ENCODE measurements at regions not wholly inside any gene's neighbourhood (a gene's known extent, or its start where the extent isn't known, plus 50 kb on each side); places are given as distances from the start of the nearest gene placed in this dataset.

DNA sequence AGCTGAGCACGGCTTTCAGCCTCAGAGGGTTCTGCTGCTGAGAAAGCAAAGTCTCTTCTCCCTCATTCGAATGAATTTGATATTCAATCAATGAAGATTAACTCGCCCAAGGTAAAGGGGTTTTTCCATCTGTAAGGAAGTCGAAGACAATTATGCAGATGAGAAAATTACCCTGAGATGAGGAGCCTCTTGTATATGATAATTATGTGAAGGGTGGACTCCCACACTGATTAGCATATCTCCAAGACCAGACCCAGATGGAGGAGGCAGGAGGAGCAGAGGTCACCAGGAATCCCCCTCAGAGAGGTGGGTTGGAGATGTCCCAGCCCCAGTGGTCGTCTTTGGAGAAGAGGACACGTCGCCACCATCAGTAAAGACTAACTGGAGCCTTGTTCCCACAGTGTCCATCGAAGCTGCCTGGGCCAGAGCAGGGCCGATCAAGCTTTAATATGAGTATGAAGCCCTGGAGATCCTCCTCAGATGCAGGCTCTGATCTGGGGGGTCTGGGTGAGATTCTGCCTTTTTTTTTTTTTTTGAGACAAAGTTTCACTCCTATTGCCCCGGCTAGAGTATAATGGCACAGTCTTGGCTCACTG, 61.5 kb upstream of the LHX1 start:
- DNase-seq = no peak

DNA sequence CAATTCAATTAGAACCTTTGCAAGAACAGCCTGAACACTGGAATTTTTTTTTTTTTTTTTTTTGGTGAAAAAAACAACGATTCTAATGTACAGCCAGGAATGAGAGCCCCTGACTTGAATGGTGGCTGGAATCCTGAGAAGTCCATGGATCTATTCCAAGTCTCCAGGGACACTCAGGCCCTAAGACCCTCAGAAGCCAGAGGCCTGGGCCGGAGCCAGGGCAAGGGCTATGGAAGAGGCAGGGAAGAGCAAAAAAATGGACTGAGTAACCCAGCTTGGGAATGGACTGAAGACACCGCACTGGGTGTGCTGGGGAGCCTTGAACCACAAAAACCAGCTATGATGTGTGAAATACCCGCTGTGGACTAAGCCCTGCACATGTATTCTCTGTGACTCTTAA, 60.3 kb upstream of the LHX1 start:
- no peak for DNase-seq

DNA sequence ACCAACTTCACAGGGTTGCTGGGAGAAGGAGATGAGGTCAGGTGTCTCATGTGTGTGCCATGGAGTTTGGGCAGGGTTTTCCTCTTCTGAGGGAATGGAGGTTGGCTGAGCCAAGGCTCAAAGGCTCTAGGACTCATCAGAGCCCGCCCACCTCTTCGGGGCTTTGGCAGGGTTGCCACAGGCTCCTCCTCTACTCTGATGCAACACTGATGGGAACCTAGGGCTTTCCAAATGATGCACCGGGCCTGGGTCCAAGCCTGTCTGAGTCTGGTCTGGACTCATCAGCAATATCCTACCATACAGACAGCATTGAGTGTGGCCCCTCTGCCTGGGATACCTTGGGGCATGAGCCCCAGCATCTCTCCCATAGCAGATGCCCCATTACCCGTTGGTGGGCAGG, 59.5 kb upstream of the LHX1 start:
- DNase-seq = no peak

DNA sequence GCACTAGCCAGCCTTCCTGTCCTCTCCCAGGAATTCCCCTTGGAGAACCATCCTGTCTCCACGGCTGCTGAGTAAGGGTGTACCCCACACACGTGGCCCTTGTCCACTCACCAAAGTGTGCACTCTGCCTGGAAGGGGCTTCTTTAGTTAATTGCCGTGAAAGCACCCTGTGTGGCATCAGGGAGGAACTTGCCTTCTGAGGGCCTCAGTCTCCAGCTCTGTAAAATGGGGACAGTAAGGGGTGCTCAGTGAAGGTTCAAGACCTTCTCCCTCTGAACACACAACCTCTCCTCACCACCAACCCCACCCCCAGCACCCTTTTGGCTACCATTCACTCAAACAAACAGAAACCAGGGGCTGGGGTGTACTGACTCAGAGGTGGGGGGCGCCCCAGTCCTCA, 59.1 kb upstream of the LHX1 start:
- no peak for DNase-seq

DNA sequence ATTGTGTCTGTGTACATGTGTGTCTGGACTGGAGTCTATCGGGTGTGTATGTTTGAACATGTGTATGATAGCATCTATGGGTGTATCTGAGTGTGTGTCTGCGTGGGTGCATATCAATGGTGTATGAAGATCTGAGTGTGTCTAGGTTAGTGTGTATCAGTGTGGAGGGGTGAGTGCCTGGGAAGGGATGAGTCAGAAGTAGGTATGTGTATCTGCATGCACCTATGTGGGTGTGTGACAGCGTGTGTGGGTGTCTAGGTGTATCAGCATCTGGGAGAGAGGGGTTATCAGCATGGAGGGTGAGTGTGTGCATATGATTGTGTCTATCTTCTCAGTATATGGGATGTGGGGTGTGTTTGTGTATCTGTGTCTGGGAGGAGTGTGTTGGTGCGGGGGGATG, 58.2 kb upstream of the LHX1 start:
- no peak for DNase-seq

DNA sequence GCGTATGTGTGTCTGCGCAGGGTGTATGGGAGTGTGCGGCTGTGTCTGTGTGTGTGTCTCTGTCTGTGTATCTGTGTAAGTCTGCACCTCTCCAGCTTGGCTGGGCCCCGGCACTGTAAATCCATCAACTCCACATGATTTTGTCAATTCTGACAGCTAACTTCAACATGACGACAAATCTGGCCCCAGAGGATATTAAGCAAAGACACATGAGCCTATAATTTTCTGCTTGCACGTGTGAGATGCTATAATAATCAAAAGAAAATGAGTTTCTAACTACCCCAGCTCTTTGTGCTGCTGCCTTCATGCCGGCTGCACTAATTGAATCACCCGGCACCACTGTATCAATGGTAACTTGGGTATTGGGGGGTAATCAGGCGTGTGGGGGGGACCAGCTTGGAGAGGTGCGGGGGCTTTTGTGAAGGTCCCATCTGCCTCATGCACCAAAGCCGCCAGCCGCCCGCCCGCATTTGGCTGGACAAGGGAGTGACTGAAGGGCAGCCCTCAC, 57.6 kb upstream of the LHX1 start:
- no peak for DNase-seq

DNA sequence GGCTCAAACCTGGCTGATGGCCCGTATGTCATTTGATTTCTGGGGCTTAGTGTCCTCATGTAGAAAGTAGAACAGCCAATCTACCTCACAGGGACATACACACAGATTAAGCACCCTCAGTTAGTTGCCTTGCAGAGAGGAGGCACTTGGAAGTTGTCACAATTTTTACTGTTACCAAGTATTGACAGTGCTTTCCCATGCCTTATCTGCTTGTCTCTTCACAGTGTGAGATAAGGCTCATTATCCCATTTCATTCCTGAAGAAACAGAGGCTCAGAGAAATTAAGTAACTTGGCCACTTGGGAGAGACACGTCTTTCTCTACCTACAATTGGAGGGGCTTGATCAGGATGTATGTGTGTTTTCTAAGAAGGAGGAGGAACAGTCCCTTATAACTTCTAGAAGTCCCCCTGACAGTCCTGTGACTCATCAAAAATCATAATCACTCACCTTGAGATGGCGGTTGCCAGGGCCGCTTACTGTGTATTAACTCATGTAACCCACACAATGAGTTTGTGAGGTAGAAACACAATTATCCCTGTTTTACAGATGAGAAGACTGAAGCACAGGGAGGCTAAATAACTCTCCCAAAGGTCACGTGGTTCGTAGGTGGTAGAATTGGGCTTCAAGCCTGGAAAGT, 56.9 kb upstream of the LHX1 start:
- no peak for DNase-seq

DNA sequence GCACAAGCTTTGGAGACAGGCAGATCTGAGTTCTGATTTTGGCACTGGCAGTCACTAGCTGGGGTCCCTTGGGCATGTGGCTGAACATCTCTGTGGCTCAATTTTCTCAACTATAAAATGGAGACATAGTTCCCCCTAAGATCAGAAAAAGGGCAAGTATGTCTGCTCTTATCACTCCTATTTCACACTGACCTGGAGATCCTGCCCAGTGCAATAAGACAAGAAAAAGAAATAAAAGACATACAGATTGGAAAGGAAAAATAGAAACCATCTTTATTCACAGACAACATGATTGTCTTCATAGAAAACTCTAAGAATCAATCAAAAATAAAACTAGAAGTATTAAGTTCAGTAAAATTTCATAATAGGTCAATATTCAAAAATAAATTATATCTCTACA, 56.0 kb upstream of the LHX1 start:
- DNase-seq = no peak

DNA sequence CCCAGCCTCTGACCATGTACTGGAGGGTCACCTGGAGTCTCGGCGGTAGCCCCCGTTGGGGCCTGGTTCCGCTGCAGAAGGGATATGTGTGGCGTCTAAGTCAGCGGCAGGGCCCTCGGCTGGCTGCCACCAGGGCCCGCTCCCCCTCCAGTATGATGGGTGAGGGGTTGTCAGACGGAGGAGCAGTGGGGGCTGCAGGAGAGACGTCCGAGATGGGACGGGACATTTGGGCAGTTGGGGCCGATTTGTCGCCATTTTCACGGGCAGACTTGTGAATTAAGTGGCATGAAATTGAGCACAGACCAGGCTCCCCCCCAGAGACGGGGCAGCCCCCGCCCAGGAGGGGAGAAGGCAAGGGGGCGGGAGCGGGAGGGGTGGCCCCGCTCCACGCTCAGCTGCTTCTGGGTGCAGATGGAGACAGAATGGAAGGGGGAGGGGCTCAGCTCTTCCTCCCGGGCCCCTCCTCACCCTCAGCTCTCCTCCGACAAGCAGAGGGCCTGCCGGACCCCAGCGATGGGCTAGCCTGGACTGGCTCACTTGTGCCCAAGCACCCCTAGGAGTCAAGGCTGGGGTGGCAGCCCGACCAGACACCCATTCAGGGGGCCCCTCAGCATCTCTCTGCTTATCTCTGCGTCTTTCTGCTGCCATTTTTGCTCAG, 52.7 kb upstream of the LHX1 start:
- no peak for DNase-seq

DNA sequence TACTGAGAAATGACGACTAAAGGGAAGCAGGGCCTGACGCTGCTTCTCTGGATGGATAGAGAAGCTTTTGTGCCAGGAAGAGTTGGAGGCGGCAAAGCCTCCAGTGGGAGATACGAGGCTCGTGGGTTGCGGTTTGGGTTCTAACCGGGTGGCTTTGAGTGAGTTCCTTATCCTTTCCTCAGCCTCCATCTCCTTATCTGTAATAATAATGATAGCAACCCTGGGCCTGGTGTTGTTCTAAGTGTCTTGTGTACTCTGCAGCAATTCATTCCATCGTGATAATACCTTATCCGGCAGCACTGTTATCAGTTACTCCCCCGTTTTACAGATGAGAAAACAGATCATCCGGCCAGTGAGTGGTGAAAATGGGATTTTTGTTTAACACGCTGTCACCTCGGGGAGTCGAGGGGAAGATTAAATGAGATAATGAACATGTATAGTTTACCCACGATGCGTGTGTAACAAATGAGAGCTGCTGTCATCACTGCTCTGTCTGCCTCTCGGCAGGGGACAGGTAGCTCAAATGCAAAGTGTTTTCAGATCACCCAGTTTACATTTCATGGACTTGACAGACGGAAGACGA, 52.0 kb upstream of the LHX1 start:
- no peak for DNase-seq

DNA sequence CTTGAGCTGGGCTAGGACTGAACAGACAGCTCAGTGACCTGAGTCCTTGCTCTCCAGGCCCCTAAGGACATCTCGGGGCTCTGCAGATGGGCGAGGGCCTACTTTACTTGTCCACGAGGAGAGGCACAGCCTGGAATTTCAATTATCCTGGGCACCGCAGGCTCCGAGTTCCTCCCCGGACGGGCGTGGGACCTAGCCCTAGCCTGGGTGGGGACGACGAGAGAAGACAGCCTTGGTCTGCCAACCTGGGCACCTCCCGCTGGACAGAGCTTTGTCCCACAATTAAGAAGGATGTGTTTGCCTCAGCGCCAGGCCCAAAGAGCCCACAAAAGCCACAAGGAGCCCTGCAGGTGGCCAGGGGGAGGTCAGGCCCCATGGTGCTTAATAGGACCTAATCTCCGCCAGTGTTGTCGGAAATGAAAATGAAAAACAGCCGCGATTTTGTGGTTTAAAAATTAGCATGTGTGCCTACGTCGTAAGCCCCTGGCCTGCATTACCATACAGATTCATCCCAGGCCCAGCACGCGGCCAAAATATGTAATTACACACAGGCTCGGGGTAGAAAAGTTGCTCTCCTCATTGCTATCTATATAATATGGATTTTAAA, 51.4 kb upstream of the LHX1 start:
- no peak for DNase-seq
